ENCODE measurements at regions not wholly inside any gene's neighbourhood (a gene's known extent, or its start where the extent isn't known, plus 50 kb on each side); places are given as distances from the start of the nearest gene placed in this dataset.

GRCh38 chr12:125288931-125289928 lies 224.0 kb downstream of the AACS start:
- Histone ChIP-seq H3K36me3 (no peaks in the 10 kb centered on the region), H3K27ac (no peak overlapping the region), H3K4me1 (no peaks in the 10 kb centered on the region), H3K9me3 (no peaks in the 10 kb centered on the region), H3K4me3 (no peak overlapping the region), H3K27me3 (no peaks in the 10 kb centered on the region)
- ATAC-seq = peak; percentile 72
- intact Hi-C loops (cut with DNase I) = no loop called here
- TF ChIP-seq CTCF (IDR thresholded peaks at IDR 0.05) = no peak
- DNase-seq = no peak

GRCh38 chr12:125289970-125290369 lies 224.7 kb downstream of the AACS start:
- Histone ChIP-seq H3K4me3 (no peak overlapping the region), H3K36me3 (no peaks in the 10 kb centered on the region), H3K4me1 (no peaks in the 10 kb centered on the region), H3K9me3 (no peaks in the 10 kb centered on the region), H3K27ac (no peak overlapping the region), H3K27me3 (peaks cover 1% of the 10 kb centered on the region)
- intact Hi-C loops (cut with DNase I) = no loop called here
- DNase-seq (no peak), ATAC-seq (no peak)
- no peak for TF ChIP-seq CTCF (IDR thresholded peaks at IDR 0.05)

- no peaks in the 10 kb centered on the region for H3K9me3 ChIP-seq
- peaks cover 3% of the 10 kb centered on the region for H3K27me3 ChIP-seq
- intact Hi-C loops (cut with DNase I) = no loop called here
- no peaks in the 10 kb centered on the region for H3K4me1 ChIP-seq
- no peak overlapping the region for H3K27ac ChIP-seq
- no peak overlapping the region for H3K4me3 ChIP-seq
- ATAC-seq = no peak
- DNase-seq = no peak
- H3K36me3 ChIP-seq = no peaks in the 10 kb centered on the region
- no peak for TF ChIP-seq CTCF (IDR thresholded peaks at IDR 0.05)
These were observed 227.5 kb downstream of the AACS start for GRCh38 chr12:125292700-125293099.

GRCh38 chr12:125295550-125295949 lies 230.3 kb downstream of the AACS start:
- Histone ChIP-seq H3K27me3 (peaks cover 3% of the 10 kb centered on the region), H3K27ac (no peak overlapping the region), H3K4me3 (no peak overlapping the region), H3K9me3 (no peaks in the 10 kb centered on the region), H3K36me3 (no peaks in the 10 kb centered on the region), H3K4me1 (no peaks in the 10 kb centered on the region)
- ATAC-seq = no peak
- TF ChIP-seq CTCF (IDR thresholded peaks at IDR 0.05) = no peak
- no peak for DNase-seq
- intact Hi-C loops (cut with DNase I) = no loop called here

GRCh38 chr12:125296701-125297100 lies 231.5 kb downstream of the AACS start:
- H3K9me3 ChIP-seq = no peaks in the 10 kb centered on the region
- no peak overlapping the region for H3K27ac ChIP-seq
- no peak for DNase-seq
- H3K27me3 ChIP-seq = peaks cover 3% of the 10 kb centered on the region
- no peak for ATAC-seq
- intact Hi-C loops (cut with DNase I) = no loop called here
- H3K4me1 ChIP-seq = no peaks in the 10 kb centered on the region
- H3K36me3 ChIP-seq = no peaks in the 10 kb centered on the region
- H3K4me3 ChIP-seq = no peak overlapping the region
- TF ChIP-seq CTCF (IDR thresholded peaks at IDR 0.05) = no peak

All from upper lobe of right lung (tissue), 1 donor.